OCI-LY7 (cell line): ENCODE measurements at regions not wholly inside any gene's neighbourhood (a gene's known extent, or its start where the extent isn't known, plus 50 kb on each side); places are given as distances from the start of the nearest gene placed in this dataset.

Experiments
- BruUV-seq: library from RNA; stranded (reverse); fragments of 400-500 nt; replicated peaks from 2 replicates; lab custom pipeline; 2021; lab: Mats Ljungman, UMichigan
- CTCF ChIA-PET: fragments of 300-600 bp; sonication (Branson Sonifier 250); formaldehyde crosslinking; loops from one replicate; lab custom pipeline; 2022; ENCODE audit warnings: antibody characterized with exemption; ENCODE audit not compliant: unreplicated experiment; lab: Charles Lee
- POLR2A ChIA-PET: fragments of 300-600 bp; sonication (Branson Sonifier 250); formaldehyde crosslinking; loops from one replicate; lab custom pipeline; 2022; ENCODE audit warnings: antibody characterized with exemption; lab: Charles Lee
- DNase-seq: peaks from one replicate; pipeline ENCODE4 v3.0.0-alpha.2; 2015; ENCODE audit warnings: low spot score
- H2AFZ ChIP-seq: fragments of 200-600 bp; sonication (generic), shearing (Covaris generic); 2 replicates; pipeline ENCODE4 v1.6.1; 2014; ENCODE audit warnings: mild to moderate bottlenecking, antibody characterized with exemption, low read length, moderate library complexity
- H3K27ac ChIP-seq: fragments of 200-600 bp; sonication (generic); 2 replicates; pipeline ENCODE4 v1.5.1; 2014; ENCODE audit warnings: mixed run types, low read depth, mild to moderate bottlenecking, moderate library complexity, low read length, inconsistent platforms; ENCODE audit not compliant: poor library complexity, severe bottlenecking
- H3K36me3 ChIP-seq: fragments of 200-600 bp; sonication (generic); 2 replicates; pipeline ENCODE4 v1.6.1; 2014; ENCODE audit warnings: mild to moderate bottlenecking, antibody characterized with exemption, low read length, moderate library complexity, mixed read lengths; ENCODE audit not compliant: insufficient read depth
- H3K4me1 ChIP-seq: fragments of 200-600 bp; sonication (generic); 2 replicates; pipeline ENCODE4 v1.5.1; 2014; ENCODE audit warnings: mild to moderate bottlenecking, low read length; ENCODE audit not compliant: insufficient read depth, poor library complexity, severe bottlenecking
- H3K4me2 ChIP-seq: fragments of 200-600 bp; sonication (generic); 2 replicates; pipeline ENCODE4 v1.6.1; 2014; ENCODE audit warnings: mild to moderate bottlenecking, low read length
- H3K4me3 ChIP-seq: fragments of 200-600 bp; sonication (generic); 2 replicates; pipeline ENCODE4 v1.5.1; 2014; ENCODE audit warnings: mild to moderate bottlenecking, low read depth, low read length; ENCODE audit not compliant: poor library complexity, severe bottlenecking
- H3K79me2 ChIP-seq: fragments of 200-600 bp; sonication (generic); 2 replicates; pipeline ENCODE4 v1.6.1; 2016; ENCODE audit warnings: low read depth, mild to moderate bottlenecking, low read length, moderate library complexity, mixed read lengths; ENCODE audit not compliant: insufficient read depth
- H3K9me2 ChIP-seq: fragments of 200-600 bp; sonication (generic); 2 replicates; pipeline ENCODE4 v1.6.1; 2016; ENCODE audit warnings: mild to moderate bottlenecking, low read length, mixed read lengths; ENCODE audit not compliant: insufficient read depth
- H3K9me3 ChIP-seq: fragments of 200-600 bp; sonication (generic); 2 replicates; pipeline ENCODE4 v1.6.1; 2014; ENCODE audit warnings: mild to moderate bottlenecking, mixed run types, low read length, mixed read lengths
- H4K20me1 ChIP-seq: fragments of 200-600 bp; sonication (generic); 2 replicates; pipeline ENCODE4 v1.6.1; 2014; ENCODE audit warnings: mild to moderate bottlenecking, antibody characterized with exemption, low read length, moderate library complexity, mixed read lengths; ENCODE audit not compliant: insufficient read depth
- CTCF ChIP-seq: fragments of 200-600 bp; sonication (generic); conservative IDR thresholded peaks from 2 replicates; pipeline ENCODE4 v1.5.1; 2014; ENCODE audit warnings: mild to moderate bottlenecking, antibody characterized with exemption, low read length, moderate library complexity, mixed read lengths
- EZH2phosphoT487 ChIP-seq: fragments of 200-600 bp; sonication (generic); IDR thresholded peaks from 2 replicates; pipeline ENCODE4 v1.6.1; 2018; ENCODE audit warnings: low read depth, borderline replicate concordance, mild to moderate bottlenecking, mixed run types, antibody characterized with exemption, low read length, moderate library complexity, mixed read lengths
- intact Hi-C: fragments of 100-400 bp; cut with micrococcal nuclease; formaldehyde crosslinking; loops from one replicate; pipeline ENCODE4 v1.10.0; 2022; ENCODE audit not compliant: unreplicated experiment

- Histone ChIP-seq H3K4me3 (no peak overlapping the region), H4K20me1 (no peaks in the 10 kb centered on the region), H3K79me2 (no peaks in the 10 kb centered on the region), H3K9me3 (peaks cover 6% of the 10 kb centered on the region; the same call in 1 of the 2 replicates), H3K36me3 (no peaks in the 10 kb centered on the region), H3K27ac (no peak overlapping the region), H3K4me2 (no peak overlapping the region), H3K4me1 (no peaks in the 10 kb centered on the region), H2AFZ (no peak overlapping the region), H3K9me2 (no peaks in the 10 kb centered on the region)
- intact Hi-C loops = no loop called here
- CTCF ChIA-PET = no interaction called here
- TF ChIP-seq EZH2phosphoT487 (no peak), CTCF (no peak)
- BruUV-seq = no TSS peak
- POLR2A ChIA-PET = interaction anchor here (0.6 kb wide), 1 partner anchor 239 kb away, joined by 6 read pairs; no protein-coding TSS in a partner anchor
- no peak for DNase-seq
These were observed 62.9 kb upstream of the MOCS1 start for GRCh38 chr6:39997101-39997635.

GRCh38 chr6:39995633-39996032 lies 61.4 kb upstream of the MOCS1 start:
- Histone ChIP-seq H4K20me1 (no peaks in the 10 kb centered on the region), H2AFZ (no peak overlapping the region), H3K9me2 (no peaks in the 10 kb centered on the region), H3K4me2 (no peak overlapping the region), H3K27ac (no peak overlapping the region), H3K79me2 (no peaks in the 10 kb centered on the region), H3K36me3 (no peaks in the 10 kb centered on the region), H3K4me1 (no peaks in the 10 kb centered on the region), H3K9me3 (peaks cover 7% of the 10 kb centered on the region; the same call in 1 of the 2 replicates), H3K4me3 (no peak overlapping the region)
- TF ChIP-seq CTCF (no peak), EZH2phosphoT487 (no peak)
- DNase-seq = no peak
- intact Hi-C loops = no loop called here
- POLR2A ChIA-PET = no interaction called here
- CTCF ChIA-PET = no interaction called here
- no TSS peak for BruUV-seq

GRCh38 chr6:39992861-39993622 lies 58.8 kb upstream of the MOCS1 start:
- no peaks in the 10 kb centered on the region for H4K20me1 ChIP-seq
- POLR2A ChIA-PET = no interaction called here
- H3K9me2 ChIP-seq = no peaks in the 10 kb centered on the region
- H2AFZ ChIP-seq = no peak overlapping the region
- no peaks in the 10 kb centered on the region for H3K36me3 ChIP-seq
- no peak overlapping the region for H3K4me2 ChIP-seq
- no peak overlapping the region for H3K4me3 ChIP-seq
- peaks cover 7% of the 10 kb centered on the region; the same call in 1 of the 2 replicates for H3K9me3 ChIP-seq
- no peaks in the 10 kb centered on the region for H3K79me2 ChIP-seq
- BruUV-seq = no TSS peak
- intact Hi-C loops = no loop called here
- CTCF ChIA-PET = no interaction called here
- TF ChIP-seq CTCF = no peak
- TF ChIP-seq EZH2phosphoT487 = no peak
- H3K27ac ChIP-seq = no peak overlapping the region
- no peaks in the 10 kb centered on the region for H3K4me1 ChIP-seq
- DNase-seq = peak; percentile 19
